Common myeloid progenitor, CD34-positive (primary cell): ENCODE measurements at regions not wholly inside any gene's neighbourhood (a gene's known extent, or its start where the extent isn't known, plus 50 kb on each side); places are given as distances from the start of the nearest gene placed in this dataset.

Source experiments
- CTCF ChIA-PET: fragments of 350-600 bp; sonication (Branson Sonifier 250); formaldehyde crosslinking; loops from one replicate; lab custom pipeline; 2021; ENCODE audit warnings: antibody characterized with exemption; lab: Charles Lee
- POLR2A ChIA-PET: fragments of 350-600 bp; sonication (Branson Sonifier 250); formaldehyde crosslinking; loops from one replicate; lab custom pipeline; 2021; ENCODE audit warnings: antibody characterized with exemption; lab: Charles Lee
- DNase-seq, 3 donors: peaks; one replicate each; pipeline versions ENCODE4 v3.0.0 to v3.0.0-alpha.2; 2013
- H3K27ac ChIP-seq, 2 experiments: 1 replicate in 1 of 2; 2 replicates in 1 of 2; pipeline ENCODE4 v1.7.0; 2013; ENCODE audit warnings: inconsistent platforms in 2 of 2, low read length in 2 of 2, mild to moderate bottlenecking in 2 of 2, low read depth in 1 of 2, moderate library complexity in 1 of 2; ENCODE audit not compliant: severe bottlenecking in 2 of 2, insufficient read depth in 1 of 2, poor library complexity in 1 of 2
- H3K27me3 ChIP-seq, 5 experiments: replicated peaks in 2 of 5; 1 replicate in 3 of 5; 2 replicates in 2 of 5; pipeline versions ENCODE4 v1.6.1 to v1.7.0; 2013; ENCODE audit warnings: low read length in 4 of 5, mild to moderate bottlenecking in 2 of 5, moderate library complexity in 2 of 5, inconsistent platforms in 1 of 5; ENCODE audit not compliant: insufficient read depth in 5 of 5, control insufficient read depth in 4 of 5
- H3K36me3 ChIP-seq, 4 experiments: 1 replicate in 2 of 4; 2 replicates in 2 of 4; pipeline versions ENCODE4 v1.6.1 to v1.7.0; 2013; ENCODE audit warnings: low read length in 3 of 4, control low read depth in 1 of 4, mild to moderate bottlenecking in 1 of 4; ENCODE audit not compliant: control insufficient read depth in 4 of 4, insufficient read depth in 4 of 4
- H3K4me1 ChIP-seq, 4 experiments: 1 replicate in 3 of 4; 2 replicates in 1 of 4; pipeline versions ENCODE4 v1.6.1 to v1.7.1; 2013; ENCODE audit warnings: low read length in 3 of 4, mild to moderate bottlenecking in 3 of 4, control low read depth in 1 of 4, inconsistent platforms in 1 of 4, moderate library complexity in 1 of 4; ENCODE audit not compliant: control insufficient read depth in 4 of 4, insufficient read depth in 4 of 4; ENCODE audit errors: control extremely low read depth in 1 of 4
- H3K4me3 ChIP-seq, 7 experiments: 1 replicate in 4 of 7; 2 replicates in 3 of 7; pipeline versions ENCODE4 v1.5.1 to v1.7.0; 2013; ENCODE audit warnings: mild to moderate bottlenecking in 7 of 7, low read length in 6 of 7, moderate library complexity in 6 of 7, inconsistent platforms in 2 of 7, low read depth in 2 of 7, control low read depth in 1 of 7; ENCODE audit not compliant: insufficient read depth in 4 of 7, control insufficient read depth in 1 of 7; ENCODE audit errors: extremely low read depth in 1 of 7
- H3K9me3 ChIP-seq, 5 experiments: 1 replicate in 4 of 5; 2 replicates in 1 of 5; pipeline versions ENCODE4 v1.6.1 to v1.7.1; 2013; ENCODE audit warnings: low read length in 4 of 5, mild to moderate bottlenecking in 2 of 5, inconsistent platforms in 1 of 5, low read depth in 1 of 5, moderate library complexity in 1 of 5; ENCODE audit not compliant: control insufficient read depth in 4 of 5, insufficient read depth in 2 of 5; ENCODE audit errors: control extremely low read depth in 1 of 5
- WGBS: methylation state at CpG from one replicate; pipeline ENCODE4 v1.1.5; 2013; ENCODE audit not compliant: insufficient coverage; 5-methylcytosine and 5-hydroxymethylcytosine counted together

GRCh38 chr6:15758631-15759215 is 95.9 kb upstream of the DTNBP1 start:
- no peak for DNase-seq
- H3K27ac ChIP-seq: no peak overlapping the region
- CTCF ChIA-PET: no interaction called here
- H3K36me3 ChIP-seq: no peaks in the 10 kb centered on the region
- no peaks in the 10 kb centered on the region for H3K27me3 ChIP-seq
- no peak overlapping the region for H3K4me3 ChIP-seq
- H3K4me1 ChIP-seq: peaks cover 0 to 5% (median 0%) of the 10 kb centered on the region in 4 experiments
- WGBS: 98% methylated on average over 32 of the region's 36 CpGs
- peaks cover 0 to 3% (median 0%) of the 10 kb centered on the region in 5 experiments for H3K9me3 ChIP-seq
- POLR2A ChIA-PET: no interaction called here

- ChIA-PET POLR2A (no interaction called here), CTCF (no interaction called here)
Measured at GRCh38 chr6:15755526-15755925, 92.7 kb upstream of the DTNBP1 start.

GRCh38 chr6:15754706-15755079 is 91.9 kb upstream of the DTNBP1 start:
- no peak overlapping the region for H3K27ac ChIP-seq
- CTCF ChIA-PET: interaction anchor here (0.7 to 1.3 kb wide), 3 partner anchors 13 to 374 kb away, joined by 3 read pairs; partner anchors contain the start of gene MYLIP
- POLR2A ChIA-PET: interaction anchor here (1.5 kb wide), 1 partner anchor 374 kb away, joined by 3 read pairs; the partner anchor contains the start of gene MYLIP
- 99% methylated on average over 9 of the region's 9 CpGs for WGBS
- no peaks in the 10 kb centered on the region for H3K36me3 ChIP-seq
- H3K9me3 ChIP-seq: peaks cover 0 to 3% (median 0%) of the 10 kb centered on the region in 5 experiments
- H3K4me1 ChIP-seq: peaks cover 0 to 5% (median 0%) of the 10 kb centered on the region in 4 experiments
- H3K4me3 ChIP-seq: no peak overlapping the region
- no peak for DNase-seq
- no peaks in the 10 kb centered on the region for H3K27me3 ChIP-seq

More at GRCh38 chr6:15755526-15755925, 92.7 kb upstream of the DTNBP1 start:
- peaks cover 0 to 3% (median 0%) of the 10 kb centered on the region in 5 experiments for H3K9me3 ChIP-seq
- no peak overlapping the region for H3K4me3 ChIP-seq
- H3K4me1 ChIP-seq: peaks cover 0 to 5% (median 0%) of the 10 kb centered on the region in 4 experiments
- 93% methylated on average over 5 of the region's 6 CpGs for WGBS
- no peaks in the 10 kb centered on the region for H3K27me3 ChIP-seq
- H3K36me3 ChIP-seq: no peaks in the 10 kb centered on the region
- H3K27ac ChIP-seq: no peak overlapping the region
- DNase-seq: no peak

GRCh38 chr6:15754035-15754705 is 91.3 kb upstream of the DTNBP1 start:
- DNase-seq: peak in 2 of 3 donors; percentile 6 to 10
- H3K4me3 ChIP-seq: no peak overlapping the region
- ChIA-PET CTCF (interaction anchor here (0.7 to 1.3 kb wide), 3 partner anchors 13 to 374 kb away, joined by 3 read pairs; partner anchors contain the start of gene MYLIP), POLR2A (interaction anchor here (1.5 kb wide), 1 partner anchor 375 kb away, joined by 3 read pairs; the partner anchor contains the start of gene MYLIP)
- no peaks in the 10 kb centered on the region for H3K36me3 ChIP-seq
- WGBS: 56% methylated on average over 4 of the region's 5 CpGs
- no peak overlapping the region for H3K27ac ChIP-seq
- H3K9me3 ChIP-seq: peaks cover 0 to 3% (median 0%) of the 10 kb centered on the region in 5 experiments
- H3K27me3 ChIP-seq: no peaks in the 10 kb centered on the region
- H3K4me1 ChIP-seq: peaks cover 0 to 5% (median 0%) of the 10 kb centered on the region in 4 experiments

- Histone ChIP-seq H3K4me3 (no peak overlapping the region), H3K27me3 (no peaks in the 10 kb centered on the region), H3K4me1 (peaks cover 0 to 5% (median 0%) of the 10 kb centered on the region in 4 experiments), H3K9me3 (peaks cover 0 to under 1% (median 0%) of the 10 kb centered on the region in 5 experiments), H3K27ac (no peak overlapping the region), H3K36me3 (no peaks in the 10 kb centered on the region)
- CTCF ChIA-PET: no interaction called here
- WGBS: 100% methylated on average over 1 of the region's 3 CpGs
- POLR2A ChIA-PET: no interaction called here
- DNase-seq: no peak
Measured at GRCh38 chr6:15752820-15753219, 90.0 kb upstream of the DTNBP1 start.

GRCh38 chr6:15751721-15752350 is 89.0 kb upstream of the DTNBP1 start:
- no peak overlapping the region for H3K4me3 ChIP-seq
- no peak overlapping the region for H3K27ac ChIP-seq
- peaks cover 0 to 5% (median 0%) of the 10 kb centered on the region in 4 experiments for H3K4me1 ChIP-seq
- H3K36me3 ChIP-seq: no peaks in the 10 kb centered on the region
- no peak for DNase-seq
- 100% methylated on average over 1 of the region's 3 CpGs for WGBS
- no peaks in the 10 kb centered on the region for H3K9me3 ChIP-seq
- no peaks in the 10 kb centered on the region for H3K27me3 ChIP-seq
- ChIA-PET POLR2A (no interaction called here), CTCF (no interaction called here)
